NCI-H748 (cell line): ENCODE measurements at regions not wholly inside any gene's neighbourhood (a gene's known extent, or its start where the extent isn't known, plus 50 kb on each side); places are given as distances from the start of the nearest gene placed in this dataset.

ENCODE experiments used
- DNase-seq: peaks from one replicate; lab custom pipeline; 2025; ENCODE audit not compliant: unreplicated experiment; lab: John Stamatoyannopoulos, UW

DNA sequence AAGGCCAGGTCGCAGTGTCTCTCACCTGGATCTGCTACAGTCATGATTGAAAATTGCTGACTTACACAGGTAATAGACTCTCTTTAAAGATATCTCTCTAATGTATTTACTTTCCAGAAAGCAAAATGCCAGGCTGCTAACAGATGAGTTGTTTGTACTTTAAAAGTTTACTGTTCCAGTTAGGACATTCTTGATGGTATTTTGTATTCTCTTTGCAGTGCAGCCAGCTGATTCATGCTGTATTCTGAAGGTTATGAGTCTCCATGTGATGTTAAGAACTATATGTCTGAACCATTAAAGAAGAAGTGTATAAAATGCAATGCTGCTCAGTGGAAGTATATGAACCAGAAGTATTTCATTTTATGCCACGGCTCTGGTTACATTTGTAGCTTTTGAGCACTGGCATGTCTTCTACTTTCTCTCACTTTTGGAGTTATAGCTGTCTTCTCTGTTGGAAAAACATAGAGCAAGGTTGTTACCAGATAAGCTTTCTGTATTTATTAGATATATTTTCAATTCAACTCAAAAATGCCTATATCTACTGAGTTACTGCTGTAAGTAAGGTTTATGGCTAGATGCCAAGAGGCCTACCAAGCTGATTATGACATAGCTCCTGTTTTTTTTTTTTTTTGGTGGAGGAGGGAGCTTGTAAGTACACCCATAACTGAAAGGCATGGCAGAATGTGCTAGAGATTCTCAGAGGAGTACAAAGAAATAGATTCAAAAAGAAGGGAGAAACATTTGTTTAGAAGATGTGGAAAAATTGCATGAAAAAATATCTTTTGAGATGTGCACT is 130.5 kb upstream of the MAN1A1 start:
- DNase-seq: no peak

DNA sequence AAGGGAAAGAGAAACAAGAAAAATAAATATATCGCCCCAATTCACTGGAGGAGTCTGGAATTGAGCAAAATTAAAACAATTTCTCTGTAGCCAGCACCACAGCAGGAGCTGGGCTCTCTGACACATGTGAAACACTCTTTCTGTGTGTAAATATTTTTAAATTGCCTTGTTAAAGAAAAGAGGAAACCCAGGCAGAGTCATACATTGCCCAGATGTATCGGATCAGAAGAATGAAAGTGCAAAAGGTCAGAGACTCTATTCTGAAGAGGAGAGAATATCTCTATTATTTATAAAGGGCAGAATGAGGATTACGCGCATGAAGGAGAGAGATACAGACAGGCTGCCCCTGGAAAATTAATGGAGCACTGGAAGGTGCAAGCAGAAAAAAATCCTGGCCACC is 127.0 kb upstream of the MAN1A1 start:
- DNase-seq: peak; percentile 18

DNA sequence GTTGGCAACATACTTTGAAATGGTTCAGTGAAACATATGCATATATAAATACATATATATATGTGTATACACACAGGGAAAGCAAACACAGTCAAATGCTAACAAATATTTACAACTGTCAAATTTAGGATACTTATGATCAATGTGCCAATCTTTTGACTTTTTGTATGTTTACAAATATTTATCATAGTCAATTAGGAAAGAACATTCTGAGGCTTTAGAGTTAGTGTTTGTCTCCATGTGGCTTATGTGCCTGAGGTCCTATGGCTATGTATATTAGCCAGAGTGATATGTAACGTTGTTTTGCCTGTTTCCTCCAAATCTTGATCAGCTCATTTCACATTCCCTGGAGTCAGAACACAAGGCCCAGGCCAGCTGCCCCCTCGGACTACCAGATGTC is 126.5 kb upstream of the MAN1A1 start:
- no peak for DNase-seq

DNA sequence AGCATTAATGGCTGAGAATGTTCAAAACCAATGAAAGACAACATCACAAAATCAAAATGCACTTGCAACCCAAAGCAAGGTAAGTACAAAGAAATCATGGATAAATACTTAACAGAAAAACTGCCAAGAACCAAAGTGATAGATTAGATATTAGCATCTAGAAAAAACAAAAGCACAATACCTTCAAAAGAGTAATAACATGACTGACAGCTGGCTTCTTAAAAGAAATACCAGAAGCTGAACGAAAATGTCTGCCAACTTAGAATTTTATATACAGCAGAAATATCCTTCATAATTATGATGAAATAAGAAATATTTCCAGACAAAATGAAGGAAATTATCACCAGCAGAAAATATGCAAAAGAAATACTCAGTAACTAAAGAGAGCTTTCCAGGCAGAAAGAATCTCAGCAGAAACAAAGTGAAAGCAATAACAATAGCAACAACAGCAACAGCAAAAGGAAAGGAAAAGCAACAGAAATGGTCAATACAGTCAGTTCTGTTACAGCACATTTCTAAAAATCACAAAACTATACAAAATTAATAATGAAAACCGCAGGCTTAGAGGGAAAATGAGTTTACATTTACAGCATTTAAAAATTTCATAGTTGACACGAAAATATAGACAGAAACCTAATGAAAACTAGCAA is 121.5 kb upstream of the MAN1A1 start:
- DNase-seq: no peak

DNA sequence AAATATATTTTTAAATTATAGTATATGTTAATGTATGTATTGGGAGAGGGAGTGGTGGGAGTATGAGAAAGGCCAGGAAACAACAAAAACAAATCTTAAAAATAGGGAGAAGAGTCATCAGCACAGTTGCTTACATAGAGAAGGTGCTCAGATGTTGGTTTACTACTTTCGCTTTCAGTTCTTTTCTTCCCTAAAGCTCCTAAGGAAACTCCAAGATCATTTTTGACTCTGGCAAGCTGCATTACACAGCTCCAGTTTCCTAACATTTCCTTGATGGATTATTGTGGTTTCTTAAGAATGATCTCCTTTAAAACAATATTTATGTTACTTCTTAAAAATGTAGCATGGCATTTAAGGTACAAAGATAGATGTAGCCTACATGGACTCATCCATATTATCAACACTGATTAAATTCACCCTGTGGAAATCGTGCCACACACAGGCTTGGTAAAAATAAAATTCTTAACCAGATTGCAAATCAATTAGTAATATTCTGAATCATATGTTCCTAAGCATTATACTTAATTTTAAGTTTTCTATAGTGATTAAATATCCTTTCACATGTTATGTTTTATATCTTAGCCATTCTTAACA is 118.0 kb upstream of the MAN1A1 start:
- DNase-seq: no peak

DNA sequence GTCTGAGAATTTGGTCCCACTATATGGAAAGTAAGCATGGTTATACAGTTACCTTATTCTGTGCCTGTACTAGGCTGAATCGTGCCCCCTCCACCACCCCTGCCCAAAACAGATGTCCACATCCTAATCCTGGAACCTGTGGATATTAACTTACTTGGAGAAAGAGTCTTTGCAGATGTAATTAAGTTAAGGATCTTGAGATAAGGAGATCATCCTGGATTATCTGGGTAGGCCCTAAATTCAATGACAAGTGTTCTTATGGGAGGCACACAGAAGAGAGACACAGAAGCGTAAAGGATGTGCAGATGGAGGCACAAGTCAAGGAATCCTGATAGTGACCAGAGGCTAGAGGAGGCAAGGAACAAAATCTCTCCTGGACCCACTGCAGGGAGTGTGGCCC is 116.7 kb upstream of the MAN1A1 start:
- DNase-seq: no peak

DNA sequence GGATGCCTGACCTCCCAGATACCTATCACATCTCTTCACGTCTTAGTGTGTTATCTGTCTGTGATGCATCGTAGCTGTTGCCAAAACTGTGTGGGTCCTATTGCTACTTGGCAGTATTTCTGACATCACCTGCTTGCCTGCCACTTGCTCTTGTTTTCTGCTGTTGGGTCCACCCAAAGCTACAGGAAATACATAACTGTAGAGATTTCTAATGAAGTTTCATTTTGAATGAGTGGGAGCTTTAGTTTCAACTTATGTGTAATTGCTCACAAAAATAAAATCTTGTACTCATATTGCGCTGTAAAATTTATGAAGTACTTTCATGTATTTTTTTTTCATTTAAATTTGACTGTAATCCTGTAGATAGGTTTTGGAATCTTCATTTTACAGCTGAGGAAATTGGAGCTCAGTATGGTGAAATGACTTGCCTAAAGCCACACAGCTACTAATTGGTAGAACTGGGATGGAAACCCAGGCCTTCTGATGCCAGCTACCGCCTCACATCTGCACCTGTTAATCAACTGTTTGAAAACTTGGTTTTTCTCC is 113.6 kb upstream of the MAN1A1 start:
- no peak for DNase-seq

DNA sequence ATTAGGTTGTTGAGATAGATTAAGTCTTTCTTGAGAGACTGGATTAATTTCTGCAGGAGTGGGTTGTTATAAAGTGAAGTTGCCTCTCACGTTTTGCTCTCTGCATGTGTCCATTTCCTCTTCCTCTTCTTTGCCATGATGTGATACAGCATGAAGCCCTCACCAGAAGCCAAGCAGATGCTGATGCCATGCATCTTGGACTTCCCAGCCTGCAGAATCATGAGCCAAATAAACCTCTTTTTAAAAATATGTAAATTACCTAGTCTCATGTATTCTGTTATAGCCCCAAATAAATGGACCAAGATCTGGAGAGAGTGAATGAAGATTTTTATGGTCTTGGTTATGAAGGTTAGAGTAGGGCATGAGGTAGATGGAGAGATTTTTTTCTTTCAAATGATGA is 111.6 kb upstream of the MAN1A1 start:
- no peak for DNase-seq

DNA sequence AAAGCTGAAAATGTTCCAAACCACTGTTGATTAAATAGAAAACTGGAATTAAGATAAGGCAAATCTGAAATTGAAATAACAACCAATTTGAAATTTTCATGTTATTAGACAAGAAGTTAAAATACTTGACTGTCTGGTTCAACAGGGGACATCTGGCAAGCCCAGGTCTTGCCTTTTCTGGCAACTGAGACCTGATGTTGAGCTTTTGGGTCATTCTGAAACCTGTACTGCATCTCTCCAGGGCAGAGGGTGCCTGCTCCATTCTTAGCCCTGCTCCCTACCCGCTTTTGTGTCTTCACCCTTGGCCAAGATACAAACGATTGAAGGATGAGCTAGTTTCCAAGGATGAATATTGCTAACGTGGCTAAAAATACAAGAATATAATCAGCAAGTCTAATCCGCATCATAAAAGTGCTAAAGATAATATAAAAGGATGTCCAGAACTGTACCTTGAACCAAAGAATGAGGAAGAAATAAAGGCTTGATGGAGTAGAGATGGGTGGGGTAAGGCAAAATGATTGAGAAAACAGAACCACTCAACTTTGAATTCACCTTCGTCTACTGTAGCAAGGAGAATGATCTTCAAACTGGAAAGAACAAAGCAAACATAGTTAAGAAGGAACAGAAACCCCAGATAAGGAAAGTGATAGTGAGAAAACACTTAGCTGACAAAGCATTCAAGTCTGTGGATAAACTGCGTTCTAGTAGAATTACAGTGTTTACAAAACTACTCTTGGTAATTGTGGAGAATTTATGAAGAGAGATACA is 109.8 kb upstream of the MAN1A1 start:
- no peak for DNase-seq

DNA sequence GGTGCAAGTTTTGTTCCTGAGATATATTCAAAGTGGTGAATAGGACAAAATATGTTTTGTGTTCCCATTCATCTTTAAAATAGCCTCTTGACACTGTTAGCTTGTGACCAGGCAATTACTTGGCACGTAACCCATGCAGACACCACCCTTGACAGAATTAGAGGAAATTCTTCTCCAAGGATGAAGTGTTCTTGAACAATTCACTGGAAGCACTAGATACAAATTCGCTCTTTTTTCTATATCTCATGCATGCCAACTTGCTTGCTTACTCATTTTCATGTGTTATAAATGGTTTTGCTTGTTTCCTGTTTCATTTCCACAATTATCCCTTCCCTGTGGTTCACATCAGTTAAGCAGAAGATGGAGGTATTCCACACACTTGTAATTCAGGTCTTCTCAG is 105.2 kb upstream of the MAN1A1 start:
- no peak for DNase-seq

DNA sequence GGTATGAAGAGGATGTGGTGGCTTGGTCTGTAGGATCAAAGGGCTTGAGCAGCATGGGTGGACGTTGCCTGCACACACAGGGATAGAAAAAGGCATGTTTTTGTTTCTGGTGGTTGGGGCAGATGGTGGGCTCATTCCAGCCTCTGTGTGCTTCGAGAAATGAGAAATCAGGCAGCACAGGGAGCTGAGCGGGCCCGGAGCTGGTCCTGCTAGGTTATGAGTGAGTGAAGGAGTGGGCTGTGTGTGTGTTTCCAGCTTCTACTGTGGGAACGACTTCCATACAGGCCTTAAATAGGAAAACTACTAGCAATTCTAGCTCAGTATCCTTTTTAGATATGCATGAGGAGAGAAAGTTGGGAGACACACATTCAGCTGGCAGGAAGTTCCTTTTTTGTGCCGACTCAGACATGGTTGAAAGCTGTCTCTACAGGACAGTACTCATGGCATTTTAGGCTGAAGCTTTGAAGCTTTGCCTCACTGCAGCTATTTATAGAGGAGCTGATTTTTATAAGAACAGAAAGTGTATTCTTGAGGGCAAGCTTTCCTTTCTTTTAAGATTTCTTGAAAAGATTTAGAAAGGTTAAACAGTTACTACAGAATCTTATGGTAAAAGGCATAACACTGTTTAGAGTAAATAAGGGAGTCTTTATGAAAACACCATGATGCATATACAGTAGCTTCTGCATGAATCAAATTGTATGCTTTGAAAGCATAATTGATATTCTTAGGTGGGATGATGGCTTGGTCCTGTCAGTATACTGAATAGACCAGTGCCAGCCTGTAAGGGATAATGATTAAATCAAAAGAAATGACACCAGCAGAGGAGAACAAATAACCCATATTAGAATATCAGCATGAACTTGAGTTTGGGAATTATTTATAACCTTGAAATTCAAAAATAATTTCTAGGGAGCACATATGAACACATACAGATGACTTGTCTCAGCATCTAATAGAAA is 104.0 kb upstream of the MAN1A1 start:
- no peak for DNase-seq

DNA sequence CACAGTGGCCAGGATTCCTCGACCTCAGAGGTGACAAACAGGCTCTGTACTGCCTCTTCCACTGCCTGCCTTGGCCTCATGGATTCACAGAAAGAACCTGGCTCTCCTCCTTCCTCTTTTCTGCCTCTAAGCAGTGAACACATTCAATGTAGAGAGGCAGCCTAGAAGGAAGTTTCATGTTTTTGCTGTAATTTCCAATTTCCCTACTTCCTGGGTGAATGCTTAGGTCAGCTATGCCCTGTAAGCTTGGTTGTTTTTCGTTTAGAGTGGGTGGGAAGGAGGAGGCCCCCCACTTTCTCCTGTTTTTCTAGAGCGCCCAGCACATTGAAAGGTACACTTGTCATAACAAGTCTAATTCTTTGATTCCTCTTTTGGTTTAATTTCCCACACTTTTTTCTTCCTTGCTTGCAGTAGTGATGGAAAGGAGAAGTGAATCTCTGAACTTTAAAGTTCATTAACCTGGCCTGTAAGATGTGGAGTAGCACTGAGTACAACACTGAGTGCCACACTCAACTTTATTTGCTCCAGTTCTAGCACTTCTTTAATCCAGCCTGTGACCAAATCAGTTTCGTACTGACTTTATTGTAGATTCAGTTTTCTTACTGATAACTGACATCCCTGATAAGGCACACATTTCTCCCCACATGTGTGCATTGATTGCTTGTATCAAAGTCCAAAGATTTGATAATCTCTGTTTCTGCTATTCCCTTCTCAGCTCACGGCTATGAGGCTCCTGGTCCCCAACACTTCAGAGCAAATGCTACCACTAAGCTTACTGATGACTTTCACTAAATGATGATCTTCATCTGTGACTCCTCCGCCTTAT is 100.0 kb upstream of the MAN1A1 start:
- DNase-seq: no peak

DNA sequence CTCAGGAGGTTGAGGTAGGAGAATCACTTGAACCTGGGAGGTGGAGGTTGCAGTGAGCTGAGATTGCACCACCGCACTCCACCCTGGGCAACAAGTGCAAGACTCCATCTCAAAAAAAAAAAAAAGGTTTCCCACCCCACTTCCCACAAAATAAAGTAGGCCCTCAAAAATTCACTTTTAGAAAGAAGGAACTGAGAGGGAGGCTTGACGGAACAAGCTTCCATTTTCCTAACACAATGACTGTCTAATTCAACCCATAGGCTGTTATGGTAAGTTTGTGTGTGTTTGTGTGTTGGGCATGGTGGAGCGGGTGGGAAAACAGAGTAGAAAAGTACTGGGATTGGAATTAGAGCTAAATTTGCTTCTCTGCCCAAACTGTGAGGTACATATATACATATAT is 98.4 kb upstream of the MAN1A1 start:
- DNase-seq: no peak

DNA sequence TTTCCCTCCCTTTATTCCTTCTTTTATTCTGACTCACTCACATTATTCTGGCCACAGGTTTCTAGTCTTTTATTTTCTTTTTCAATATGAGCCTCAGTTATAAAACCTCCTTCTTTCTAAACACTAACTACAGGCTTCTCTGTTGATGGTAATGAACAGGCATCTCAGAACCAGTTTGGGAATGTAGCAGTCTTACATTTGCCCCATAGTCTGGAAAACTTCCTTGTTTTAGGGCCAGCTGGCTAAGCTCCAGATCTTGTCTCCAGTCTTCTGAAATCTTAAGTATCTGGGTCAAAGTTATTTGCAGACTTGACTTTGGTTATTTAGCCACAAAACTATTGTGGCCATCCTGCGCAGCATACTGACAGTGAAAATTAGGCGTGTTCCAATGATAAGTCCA is 97.0 kb upstream of the MAN1A1 start:
- DNase-seq: no peak

DNA sequence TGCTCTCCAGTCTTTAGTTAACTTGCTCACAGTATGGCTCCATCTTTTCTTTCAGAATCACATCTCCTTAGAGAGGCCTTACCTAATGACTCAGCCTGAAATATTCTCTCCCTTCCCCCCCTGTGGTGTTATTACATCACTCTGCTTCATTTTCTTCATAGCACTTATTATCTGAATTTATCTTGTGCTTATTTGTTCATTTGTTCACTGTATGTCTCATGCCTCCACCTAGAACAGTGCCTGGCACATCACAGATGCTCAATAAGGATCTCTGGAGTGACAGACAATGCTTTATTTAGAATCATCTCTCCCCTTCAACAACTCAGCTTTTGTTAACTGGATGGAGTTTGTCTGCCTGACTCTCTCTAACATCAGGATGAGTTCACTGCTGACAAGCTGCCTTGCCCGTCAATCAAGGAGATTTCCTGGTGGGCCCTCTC is 96.6 kb upstream of the MAN1A1 start:
- DNase-seq: no peak

DNA sequence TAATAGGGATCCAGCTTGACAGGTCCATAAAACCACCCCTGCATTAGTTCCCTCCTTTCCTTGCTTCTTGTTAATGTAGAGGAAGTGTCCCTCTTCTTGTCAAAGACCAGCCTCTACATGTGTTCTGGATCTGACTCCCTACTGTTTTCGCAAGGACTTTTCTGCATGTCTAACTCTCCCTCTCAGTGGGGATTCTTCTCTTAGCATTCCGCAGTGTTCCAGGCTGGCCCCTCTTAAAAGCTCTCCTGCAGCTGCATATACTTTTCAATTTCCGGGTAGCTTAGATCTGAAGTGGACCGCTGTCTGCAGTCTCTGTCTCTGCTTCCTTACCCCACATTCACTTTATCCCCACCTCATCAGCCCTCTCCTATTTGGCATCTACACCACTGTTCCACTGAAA is 96.1 kb upstream of the MAN1A1 start:
- no peak for DNase-seq

DNA sequence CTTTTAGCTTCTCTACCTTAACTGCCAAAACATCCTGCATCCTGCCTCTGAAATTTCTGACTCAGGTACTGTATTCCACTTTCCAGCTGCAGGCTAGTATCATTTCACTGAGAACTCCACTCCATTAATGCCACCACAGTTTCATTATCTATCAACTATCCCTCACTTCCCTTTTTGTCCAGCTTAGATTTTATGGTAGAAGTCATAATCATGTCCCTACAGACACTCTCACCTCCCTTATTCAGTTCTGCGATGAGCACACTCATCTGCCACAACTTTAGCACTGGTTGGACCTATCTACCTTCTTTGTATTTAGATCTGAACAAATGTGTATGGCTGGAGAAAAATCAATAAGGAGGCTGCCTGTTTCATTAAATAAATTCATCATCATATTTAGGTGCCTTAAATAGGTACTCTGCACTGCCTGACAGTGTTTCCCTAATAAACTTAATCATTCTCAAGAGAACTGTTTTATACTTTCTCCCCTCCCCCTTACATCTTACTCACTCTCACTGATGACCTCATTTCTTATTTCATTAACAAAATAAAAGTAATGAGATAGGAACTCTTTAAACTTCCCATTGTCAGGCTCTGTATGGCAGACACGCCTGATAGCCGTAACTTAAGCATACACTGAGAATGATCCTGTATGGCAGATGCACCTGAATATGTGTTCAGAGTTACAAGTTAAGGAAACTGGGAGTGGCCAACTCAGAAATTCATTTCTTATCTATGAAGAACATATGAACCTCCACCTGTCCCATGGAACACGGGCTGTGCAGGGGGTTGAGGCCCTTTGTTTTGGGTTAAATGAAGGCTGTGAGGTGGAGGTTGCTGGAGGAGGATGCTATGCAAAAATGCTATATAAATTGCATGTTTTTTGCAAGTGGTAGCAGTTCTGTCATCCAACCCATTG is 95.3 kb upstream of the MAN1A1 start:
- DNase-seq: no peak

DNA sequence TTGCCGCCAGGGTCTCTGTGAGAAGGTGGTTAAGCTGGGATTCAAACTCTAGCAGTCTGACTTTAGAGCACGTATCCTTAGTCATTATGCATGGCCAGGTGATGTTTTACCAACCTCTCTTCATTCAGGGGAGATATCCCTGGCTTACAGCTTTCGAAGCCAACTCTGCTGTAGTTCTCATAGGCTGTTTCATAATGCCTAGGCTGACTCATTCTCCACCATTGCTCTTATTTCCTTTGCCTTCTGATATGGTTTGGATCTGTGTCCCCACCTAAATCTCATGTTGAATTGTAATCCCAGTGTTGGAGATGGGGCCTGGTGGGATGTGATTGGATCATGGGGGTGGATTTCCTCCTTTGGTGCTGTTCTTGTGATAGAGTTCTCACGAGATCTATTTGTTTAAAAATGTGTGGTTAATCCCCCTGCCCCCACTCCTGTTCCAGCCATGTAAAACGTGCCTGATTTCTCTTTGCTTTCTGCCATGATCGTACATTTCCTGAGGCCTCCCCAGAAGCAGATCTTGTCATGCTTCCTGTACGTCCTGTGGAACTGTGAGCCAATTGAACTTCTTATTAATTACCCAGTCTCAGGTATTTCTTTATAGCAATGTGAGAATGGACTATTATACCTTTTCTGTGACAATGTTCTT is 94.6 kb upstream of the MAN1A1 start:
- no peak for DNase-seq
